GM19324 (cell line): ENCODE measurements at regions not wholly inside any gene's neighbourhood (a gene's known extent, or its start where the extent isn't known, plus 50 kb on each side); places are given as distances from the start of the nearest gene placed in this dataset.
"Not testable (repeated sequence)": the region's sequence is repeated elsewhere in the genome, so short reads cannot be mapped to it uniquely, and the experiment has no call there.

Source experiments
- ATAC-seq: cut with Tn5 transposase; IDR thresholded peaks from one replicate; pipeline ENCODE4 v1.9.1; 2021; ENCODE audit warnings: mild to moderate bottlenecking, moderate library complexity; ENCODE audit not compliant: unreplicated experiment, low FRiP score

DNA sequence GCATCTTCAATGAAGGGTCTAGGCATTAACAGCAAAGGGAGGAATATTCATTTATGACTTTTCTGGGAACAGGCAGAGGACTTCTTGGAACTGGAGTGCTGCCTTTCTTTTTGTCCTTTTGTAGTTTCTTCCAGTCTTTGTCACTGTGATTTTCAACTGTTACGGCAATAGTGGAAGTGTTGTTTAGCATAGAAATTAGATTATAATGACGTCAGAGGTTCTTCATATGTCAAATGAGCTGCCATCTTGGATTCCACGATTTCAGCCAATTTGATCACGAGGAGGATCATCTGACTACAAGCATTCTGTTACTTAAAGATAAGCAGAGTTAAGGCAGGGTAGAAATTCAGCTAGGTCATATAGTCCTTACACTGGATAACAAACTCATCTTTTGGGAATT, 239.0 kb downstream of the NEBL start:
- no peak for ATAC-seq

DNA sequence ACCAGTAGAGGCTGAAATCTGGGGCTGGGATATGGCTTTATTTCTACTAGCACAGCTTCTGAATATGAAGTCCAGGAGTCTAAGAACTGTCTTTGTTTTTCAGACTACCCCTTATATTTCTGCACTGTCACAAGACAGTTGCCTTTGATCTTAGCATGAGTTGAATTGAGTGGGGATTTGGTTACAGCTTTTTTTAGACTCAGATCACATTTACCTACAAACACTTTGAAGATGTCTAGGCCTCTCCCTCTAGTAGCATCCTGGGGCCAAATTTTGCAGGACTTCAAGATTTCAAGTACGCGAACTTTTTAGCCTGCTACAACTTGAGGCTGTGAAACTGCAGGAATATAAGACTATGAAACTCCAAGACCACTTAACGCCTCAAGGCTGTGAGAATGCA, 240.2 kb downstream of the NEBL start:
- no peak for ATAC-seq

DNA sequence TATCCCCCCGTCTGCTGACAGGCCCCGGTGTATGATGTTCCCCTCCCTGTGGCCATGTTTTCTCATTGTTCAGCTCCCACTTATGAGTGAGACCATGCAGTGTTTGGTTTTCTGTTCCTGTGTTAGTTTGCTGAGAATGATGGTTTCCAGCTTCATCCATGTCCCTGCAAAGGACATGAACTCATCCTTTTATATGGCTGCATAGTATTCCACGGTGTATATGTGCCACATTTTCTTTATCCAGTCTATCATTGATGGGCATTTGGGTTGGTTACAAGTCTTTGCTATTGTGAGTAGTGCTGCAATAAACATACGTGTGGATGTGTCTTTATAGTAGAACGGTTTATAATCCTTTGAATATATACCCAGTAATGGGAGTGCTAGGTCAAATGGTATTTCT, 244.7 kb downstream of the NEBL start:
- not testable (repeated sequence) for ATAC-seq

DNA sequence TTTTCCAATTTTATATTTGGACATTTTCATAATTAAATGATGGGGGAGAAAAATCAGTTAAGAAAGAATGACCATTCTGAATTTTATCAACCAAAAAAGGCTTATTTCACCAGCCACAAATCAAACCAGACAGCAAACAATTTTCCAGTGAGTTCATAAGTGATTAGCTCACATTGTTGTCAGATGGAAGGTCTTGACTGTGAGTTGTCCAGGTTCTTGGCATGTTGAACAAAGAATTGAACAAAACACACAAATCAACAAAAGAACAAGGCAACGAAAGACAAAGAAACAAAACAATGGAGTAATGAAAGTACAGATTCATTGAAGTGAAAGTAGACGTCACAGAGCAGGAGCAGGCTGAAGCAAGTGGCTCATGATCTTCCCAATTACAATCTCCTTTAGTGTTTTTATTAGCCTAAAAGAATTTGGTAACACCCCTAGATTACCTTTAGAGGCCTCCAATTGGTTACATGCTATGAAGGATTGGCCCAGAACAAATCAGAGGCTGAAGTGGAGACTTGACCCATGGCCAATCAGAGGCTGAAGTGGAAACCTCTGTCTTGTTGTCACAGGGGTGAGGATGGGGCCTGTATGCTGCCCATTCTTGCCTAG, 248.7 kb downstream of the NEBL start:
- no peak for ATAC-seq

DNA sequence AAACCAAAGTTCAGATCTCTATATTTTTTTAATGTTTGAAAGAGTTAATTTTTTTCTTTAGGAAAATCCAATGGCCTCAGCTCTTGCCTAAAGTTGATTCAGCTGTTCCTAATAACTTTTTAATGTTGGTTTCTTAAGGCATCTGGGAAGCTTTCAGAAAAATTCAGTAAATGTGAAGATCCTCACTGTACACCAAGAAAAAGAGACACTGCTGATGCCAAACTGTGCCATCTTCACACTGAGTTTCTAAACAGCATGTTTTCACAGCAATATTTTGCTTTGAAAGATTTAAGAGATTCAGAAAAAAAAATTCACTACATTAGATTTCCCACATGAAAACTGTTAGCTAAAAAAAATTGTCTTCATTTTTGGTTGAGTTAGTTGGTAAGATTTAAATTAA, 249.4 kb downstream of the NEBL start:
- ATAC-seq: no peak

DNA sequence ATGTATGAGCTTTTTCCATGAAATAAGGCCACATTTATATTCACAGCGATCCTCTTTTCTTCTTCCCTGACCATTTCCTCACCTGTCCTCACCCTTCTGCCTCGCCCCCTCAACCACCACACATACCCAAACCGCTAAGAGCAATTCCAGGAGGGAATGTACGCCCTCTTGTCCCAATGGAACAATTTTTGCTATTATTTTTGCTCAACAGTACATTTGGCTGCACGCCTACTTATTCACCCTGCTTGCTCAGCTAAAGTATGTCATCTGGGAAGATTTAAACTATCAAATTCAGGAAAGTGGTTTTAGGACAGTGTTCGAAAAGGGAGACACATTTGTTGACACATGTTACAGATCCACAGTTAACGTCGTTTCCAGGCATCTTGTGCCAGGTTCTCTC, 252.7 kb downstream of the NEBL start:
- ATAC-seq: no peak

DNA sequence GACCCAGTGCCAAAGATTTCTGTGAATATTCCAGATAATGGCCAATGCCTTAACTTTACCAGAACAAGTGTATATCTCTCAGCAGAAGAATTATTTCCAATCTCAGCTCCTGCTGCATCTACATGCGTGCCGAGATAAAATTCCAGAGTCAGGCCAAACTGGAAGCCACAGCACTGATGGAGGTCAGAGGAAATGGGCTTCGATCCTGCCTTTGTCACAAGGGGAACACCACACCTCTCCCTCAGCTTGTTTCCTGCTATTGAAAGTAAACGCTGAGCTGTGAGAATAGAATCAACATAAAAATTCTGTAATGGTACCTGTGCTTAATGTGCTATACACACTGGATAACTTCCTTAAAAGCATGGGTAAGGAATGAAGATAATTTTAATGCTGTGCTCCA, 255.5 kb downstream of the NEBL start:
- no peak for ATAC-seq

DNA sequence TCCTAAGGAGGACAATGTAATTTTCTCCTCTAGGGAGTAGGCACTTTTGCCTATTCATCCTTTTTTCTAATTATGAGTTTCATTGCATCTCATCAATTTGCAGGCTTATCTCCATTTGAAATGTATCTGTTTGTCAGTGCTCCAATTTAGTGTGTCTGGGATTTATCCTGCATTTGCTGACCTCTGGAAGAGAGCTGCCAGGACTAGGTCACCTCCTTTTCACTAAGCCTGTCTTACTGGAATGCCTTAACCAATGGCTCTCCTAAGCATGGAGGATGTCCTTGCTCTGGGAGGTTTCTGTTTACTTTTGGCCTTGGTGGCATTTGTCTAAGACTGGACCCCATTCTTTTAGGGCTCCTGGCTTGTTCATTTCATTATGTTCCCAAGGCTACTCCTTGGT, 261.5 kb downstream of the NEBL start:
- ATAC-seq: no peak

DNA sequence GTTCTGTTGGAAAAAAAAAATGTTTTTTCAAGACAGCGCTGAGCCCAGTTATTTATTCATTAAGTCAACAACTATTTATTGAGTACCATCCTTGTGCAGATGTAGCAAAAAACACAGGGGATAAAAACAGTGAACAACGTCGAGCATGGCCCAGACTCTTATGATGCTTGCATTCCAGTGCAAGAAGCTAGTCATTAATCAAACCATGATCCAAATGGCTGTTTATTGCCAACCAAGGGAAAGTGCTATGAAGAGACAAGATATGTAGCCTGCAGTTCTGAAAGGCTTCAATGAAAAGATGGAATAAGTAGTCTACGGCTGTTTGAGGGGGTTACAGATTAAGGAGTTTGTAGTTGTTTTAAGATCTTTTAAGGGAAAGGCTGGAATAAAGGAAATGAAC, 262.3 kb downstream of the NEBL start:
- no peak for ATAC-seq

DNA sequence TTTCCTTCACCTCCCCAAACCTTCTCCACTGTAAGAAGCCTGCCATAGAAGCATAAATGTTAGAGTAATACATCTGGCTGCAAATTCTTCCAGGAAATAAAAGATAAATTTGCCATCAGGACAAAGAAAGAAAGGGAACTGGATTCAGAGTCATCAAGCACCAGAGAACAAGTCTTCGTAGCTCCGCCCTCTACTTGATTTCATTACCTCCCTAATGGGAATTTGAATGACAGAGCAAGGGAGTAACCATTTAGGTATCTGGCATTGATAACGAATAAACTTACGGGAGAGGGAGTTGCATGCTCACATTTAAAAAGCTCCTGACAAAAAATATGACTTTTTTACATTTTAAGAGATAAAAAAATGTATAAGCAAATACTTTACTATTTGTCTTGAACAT, 263.4 kb downstream of the NEBL start:
- no peak for ATAC-seq

DNA sequence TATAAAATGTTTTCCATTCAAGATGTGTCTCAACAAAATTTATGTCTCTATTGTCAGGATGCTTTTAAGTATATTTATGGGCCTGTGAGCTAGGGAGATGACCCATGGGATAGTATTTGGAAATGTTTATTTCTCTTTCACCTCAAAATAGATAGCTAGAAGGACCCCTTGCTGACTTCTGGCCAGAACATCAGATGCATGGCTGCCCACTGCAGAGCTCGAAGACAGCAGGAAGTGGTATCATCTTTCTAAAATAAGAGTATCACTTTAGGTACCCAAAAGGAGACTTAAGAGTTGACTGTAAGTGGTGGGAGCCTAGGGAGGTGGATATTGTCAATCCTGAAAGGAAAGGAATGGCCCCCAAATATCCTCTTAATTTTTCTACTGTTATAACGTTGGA, 264.4 kb downstream of the NEBL start:
- no peak for ATAC-seq

DNA sequence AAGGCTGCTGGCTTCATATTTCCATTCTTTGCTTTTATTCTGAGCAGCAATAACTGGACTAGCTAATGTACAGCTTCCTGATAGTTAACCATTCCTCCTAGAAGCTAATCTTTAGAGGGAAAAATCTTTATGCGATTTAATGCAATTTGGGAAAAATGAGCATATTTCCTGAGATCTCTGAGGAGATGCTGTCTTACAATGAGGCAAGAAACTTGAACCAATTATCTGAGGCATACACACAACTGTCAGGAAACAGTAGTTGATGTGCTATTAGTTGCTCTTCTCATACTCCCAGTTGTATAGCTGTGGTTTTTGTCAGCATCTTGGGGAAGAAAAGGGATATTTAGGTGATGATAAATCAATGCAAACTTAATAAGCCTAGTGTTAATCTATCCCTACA, 265.9 kb downstream of the NEBL start:
- no peak for ATAC-seq

DNA sequence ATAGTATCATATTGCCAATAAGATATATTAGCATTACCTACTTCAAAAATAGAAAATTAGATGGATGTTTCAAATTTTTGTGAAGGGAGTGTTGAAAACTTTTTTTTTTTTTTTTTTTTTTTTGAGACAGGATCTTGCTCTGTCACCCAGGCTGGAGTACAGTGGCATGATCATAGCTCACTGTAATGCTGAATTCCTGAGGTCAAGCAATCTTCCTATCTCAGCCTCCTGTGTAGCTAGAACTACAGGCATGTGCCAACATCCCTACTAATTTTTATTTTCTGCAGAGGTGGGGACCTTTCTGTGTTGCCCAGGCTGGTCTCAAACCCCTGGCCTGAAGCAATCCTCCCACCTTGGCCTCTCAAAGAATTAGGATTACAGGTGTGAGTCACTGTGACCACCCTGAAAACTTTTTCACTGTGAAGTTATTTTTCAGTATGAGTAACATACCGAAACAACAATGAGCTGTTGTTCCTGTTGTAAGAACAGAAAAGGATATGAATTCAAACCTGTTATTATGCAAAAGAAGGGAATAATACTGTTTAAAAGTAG, 266.9 kb downstream of the NEBL start:
- no peak for ATAC-seq

DNA sequence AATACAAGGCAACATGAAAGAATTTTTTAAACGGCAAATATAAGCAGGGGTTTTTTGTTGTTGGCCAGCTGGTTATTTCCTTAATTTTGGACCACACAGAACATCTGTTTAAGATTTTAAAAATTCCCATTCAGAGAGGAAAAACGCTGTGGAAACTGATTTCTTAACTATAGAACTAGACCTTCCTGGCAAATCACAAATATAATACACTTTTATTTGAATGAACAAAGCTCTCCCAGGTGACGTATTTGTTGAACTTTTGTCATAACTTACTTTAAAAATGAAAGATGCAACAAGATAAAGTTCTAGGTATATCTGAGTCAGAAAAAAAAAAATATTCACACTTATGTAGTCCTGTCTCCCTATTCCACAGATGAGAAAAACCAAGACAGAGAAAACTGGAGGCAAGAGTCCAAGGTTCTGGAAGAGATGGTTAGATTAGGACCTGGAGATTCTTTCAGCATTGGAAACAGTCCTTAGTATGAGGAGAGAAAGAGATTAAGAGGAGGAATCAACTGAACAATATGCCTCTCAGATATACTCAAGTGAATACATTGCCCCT, 269.1 kb downstream of the NEBL start:
- no peak for ATAC-seq

DNA sequence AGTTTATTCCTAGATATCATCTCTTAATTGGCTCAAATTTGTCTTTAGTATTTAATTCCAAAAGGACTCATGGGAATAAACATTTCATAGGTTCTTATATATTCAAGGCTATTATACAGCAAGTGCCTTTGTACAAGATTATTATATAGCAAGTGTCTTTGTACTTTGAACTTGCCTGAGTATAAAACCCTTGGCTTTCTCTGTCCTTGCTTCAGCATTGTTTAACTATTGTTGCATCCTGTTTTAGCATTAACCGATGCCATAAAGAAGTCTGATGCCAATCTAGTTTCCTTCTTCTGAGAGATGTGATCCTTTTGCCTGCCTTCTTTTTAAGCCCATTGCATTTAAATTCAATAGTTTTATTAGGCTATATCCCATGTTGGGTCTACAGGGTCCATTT, 270.0 kb downstream of the NEBL start:
- no peak for ATAC-seq

DNA sequence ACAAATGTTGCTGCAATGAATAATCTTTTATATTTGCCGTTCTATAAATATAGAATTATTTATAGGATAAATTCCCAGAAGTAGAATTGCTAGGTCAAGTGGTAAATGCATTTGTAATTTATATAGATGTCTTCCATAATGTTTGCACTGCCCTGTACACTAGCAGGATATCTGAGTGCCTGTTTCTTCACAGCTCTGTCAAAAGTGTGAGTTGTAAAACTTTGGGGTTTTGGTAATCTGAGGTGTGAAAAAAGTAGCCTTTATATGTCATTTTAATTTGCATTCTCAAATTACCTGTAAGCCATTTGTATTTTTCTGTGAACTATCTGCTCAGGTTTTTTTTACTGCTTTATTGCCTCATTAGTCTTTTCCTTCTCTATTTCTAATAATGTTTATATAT, 271.2 kb downstream of the NEBL start:
- no peak for ATAC-seq

DNA sequence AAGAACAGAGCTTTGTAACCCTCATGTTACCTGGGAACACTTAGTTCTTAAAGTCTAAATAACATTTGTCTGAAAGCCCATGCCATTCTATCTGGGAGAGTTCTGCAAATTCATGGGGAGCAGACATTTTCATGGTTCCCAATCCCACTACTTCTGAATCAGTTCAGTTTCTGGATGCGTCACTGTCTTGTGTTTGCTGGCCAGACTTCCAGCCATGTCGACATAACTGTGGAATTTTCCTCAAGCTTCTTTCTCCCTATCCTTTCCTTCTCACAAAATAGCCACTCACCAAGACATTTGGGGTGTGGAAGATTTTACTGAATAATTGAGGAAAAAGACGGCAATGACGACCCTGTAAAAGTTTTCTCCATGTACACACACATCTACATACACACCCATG, 272.5 kb downstream of the NEBL start:
- no peak for ATAC-seq

DNA sequence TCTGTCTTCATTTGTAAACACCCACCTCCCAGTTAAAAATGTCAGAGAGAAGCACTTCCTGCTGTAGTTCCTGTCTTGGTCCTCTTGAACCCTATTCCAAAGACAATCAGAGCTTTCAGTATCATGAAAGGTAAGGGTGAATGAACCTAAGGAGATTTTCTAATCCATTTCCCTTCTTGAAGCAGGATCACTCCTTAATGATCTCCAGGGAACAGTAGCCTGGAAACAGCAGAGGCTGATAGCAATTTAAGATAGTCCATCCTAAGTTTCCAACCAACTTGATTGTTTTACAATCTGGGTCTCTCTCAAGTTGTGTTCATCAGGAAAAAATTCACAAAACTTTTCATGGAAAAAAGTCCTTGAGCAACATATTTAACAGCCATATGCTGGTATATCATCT, 273.6 kb downstream of the NEBL start:
- ATAC-seq: no peak

DNA sequence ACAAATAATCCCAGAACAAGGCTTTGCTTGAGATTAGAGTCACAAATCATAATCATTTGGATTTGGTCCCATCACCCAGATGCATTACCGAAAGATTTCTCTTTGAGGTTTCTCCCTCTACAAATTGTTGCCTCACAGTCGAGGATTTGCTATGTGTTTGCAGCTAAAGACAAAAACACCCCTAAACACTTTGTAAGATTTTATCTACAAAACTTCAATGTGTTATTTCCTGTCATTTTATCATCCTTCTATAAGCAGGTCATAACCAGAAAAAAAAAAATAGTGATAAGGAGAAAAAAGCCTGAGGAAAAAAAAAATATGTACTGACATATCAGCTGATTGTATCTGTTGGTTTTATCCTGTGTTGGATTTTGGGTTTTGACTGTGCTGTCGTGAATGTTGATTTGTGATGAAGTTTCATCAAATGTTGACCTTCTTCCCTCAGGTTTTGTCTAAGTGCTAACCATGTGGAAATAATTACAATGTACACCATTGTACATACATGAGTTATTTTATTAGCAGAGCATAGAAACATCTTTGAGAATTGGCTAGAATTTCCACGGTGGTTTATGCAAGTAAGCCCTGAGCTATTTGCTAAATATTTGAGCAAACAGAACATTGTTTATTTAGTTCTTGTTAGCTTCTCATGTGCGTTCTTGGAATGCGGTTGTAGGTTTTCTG, 274.4 kb downstream of the NEBL start:
- no peak for ATAC-seq

DNA sequence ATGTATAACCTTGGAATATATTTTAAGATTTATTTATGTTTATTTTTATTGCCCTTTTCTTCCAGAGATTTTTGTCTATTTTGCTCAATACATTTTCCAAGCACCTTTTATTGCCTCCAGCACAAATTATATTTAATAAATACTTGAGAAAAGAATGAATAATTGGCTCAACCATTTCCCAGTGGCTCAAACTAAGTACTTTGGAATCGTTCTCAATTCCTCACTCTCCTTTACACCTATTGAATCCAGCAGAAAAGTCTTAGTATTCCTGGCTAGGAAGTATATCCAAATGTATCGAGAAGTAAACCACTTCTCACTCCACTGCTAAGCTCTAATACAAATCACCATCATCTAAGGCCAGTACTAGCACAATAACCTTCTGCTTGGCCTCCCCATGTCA, 276.1 kb downstream of the NEBL start:
- ATAC-seq: no peak

DNA sequence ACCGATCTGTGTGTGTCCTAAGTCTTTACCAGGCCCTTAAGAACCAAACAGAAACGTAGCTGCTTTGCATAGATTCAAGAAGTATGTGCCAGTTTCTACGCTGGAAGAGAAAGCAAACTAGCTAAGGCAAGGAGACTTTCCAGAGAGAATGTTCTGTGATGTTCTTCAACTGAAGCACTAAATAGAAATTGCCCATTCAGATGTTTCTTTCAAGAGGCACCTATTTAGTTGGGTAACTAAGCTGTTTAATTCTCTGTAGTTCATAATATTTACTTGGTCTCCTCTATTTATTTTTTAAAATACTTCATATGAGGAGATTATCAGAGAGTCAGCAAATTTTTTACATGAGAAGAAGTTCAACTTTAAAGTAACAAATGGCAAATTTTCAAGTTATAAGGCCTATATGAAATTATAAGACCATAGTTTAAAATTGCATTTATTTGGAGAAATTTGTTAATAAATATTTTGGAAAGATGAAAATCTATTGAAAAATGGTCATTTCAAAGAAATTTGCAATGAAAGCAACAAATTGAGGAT, 279.0 kb downstream of the NEBL start:
- no peak for ATAC-seq
